PC-3 (cell line): ENCODE measurements at regions not wholly inside any gene's neighbourhood (a gene's known extent, or its start where the extent isn't known, plus 50 kb on each side); places are given as distances from the start of the nearest gene placed in this dataset.

Experiments
- ATAC-seq: fragments of 200-7000 bp; cut with Tn5 transposase; 2 replicates; pipeline ENCODE4 v1.9.1; 2020; ENCODE audit warnings: mild to moderate bottlenecking, moderate library complexity
- BruUV-seq: library from RNA; stranded (reverse); fragments of 400-500 nt; replicated peaks from 2 replicates; lab custom pipeline; 2021; lab: Mats Ljungman, UMichigan
- CTCF ChIA-PET: fragments of 300-600 bp; sonication (Branson Sonifier 250); formaldehyde crosslinking; loops from one replicate; lab custom pipeline; 2022; ENCODE audit warnings: antibody characterized with exemption; lab: Charles Lee
- POLR2A ChIA-PET: fragments of 300-600 bp; sonication (Branson Sonifier 250); formaldehyde crosslinking; loops from one replicate; lab custom pipeline; 2022; ENCODE audit warnings: antibody characterized with exemption; ENCODE audit not compliant: unreplicated experiment; lab: Charles Lee
- DNase-seq: peaks from one replicate; pipeline ENCODE4 v3.0.0-alpha.2; 2015
- H2AFZ ChIP-seq: fragments of 300-600 bp; sonication (generic); 2 replicates; pipeline ENCODE4 v1.6.0; 2016; ENCODE audit warnings: antibody characterized with exemption, low read length
- H3F3A ChIP-seq: fragments of 300-600 bp; sonication (generic); one replicate; pipeline ENCODE4 v1.6.0; 2017; ENCODE audit warnings: antibody characterized with exemption, low read length, control low read depth, mild to moderate bottlenecking; ENCODE audit not compliant: unreplicated experiment
- H3K27ac ChIP-seq: fragments of 300-600 bp; sonication (generic); 2 replicates; pipeline ENCODE4 v1.5.1; 2016; ENCODE audit warnings: mild to moderate bottlenecking, low read length
- H3K27me3 ChIP-seq: fragments of 300-600 bp; sonication (generic); 2 replicates; pipeline ENCODE4 v1.6.1; 2016; ENCODE audit warnings: low read length, mixed read lengths
- H3K36me3 ChIP-seq: fragments of 300-600 bp; sonication (generic); 2 replicates; pipeline ENCODE4 v1.6.1; 2016; ENCODE audit warnings: low read depth, mixed run types, low read length, mixed read lengths
- H3K4me1 ChIP-seq: fragments of 300-600 bp; sonication (generic); 2 replicates; pipeline ENCODE4 v1.5.1; 2016; ENCODE audit warnings: low read length; ENCODE audit not compliant: insufficient read depth
- H3K4me2 ChIP-seq: fragments of 300-600 bp; sonication (generic); 2 replicates; pipeline ENCODE4 v1.6.0; 2016; ENCODE audit warnings: low read length
- H3K4me3 ChIP-seq: fragments of 300-600 bp; sonication (generic); 2 replicates; pipeline ENCODE4 v1.5.1; 2016; ENCODE audit warnings: mild to moderate bottlenecking, low read length, mixed read lengths
- H3K79me2 ChIP-seq: fragments of 300-600 bp; sonication (generic); 2 replicates; pipeline ENCODE4 v1.6.1; 2017; ENCODE audit warnings: low read length, mixed read lengths
- H3K9ac ChIP-seq: fragments of 300-600 bp; sonication (generic); 2 replicates; pipeline ENCODE4 v1.6.0; 2016; ENCODE audit warnings: mild to moderate bottlenecking, low read length
- H3K9me2 ChIP-seq: fragments of 300-600 bp; sonication (generic); replicated peaks from 2 replicates; pipeline ENCODE4 v1.6.1; 2016; ENCODE audit warnings: mixed run types, low read length, mixed read lengths
- H3K9me3 ChIP-seq: fragments of 300-600 bp; sonication (generic); 2 replicates; pipeline ENCODE4 v1.6.1; 2016; ENCODE audit warnings: low read length, mixed read lengths
- H4K20me1 ChIP-seq: fragments of 300-600 bp; sonication (generic); 2 replicates; pipeline ENCODE4 v1.6.1; 2016; ENCODE audit warnings: low read length, mixed read lengths
- EZH2 ChIP-seq: fragments of 300-600 bp; sonication (generic); IDR thresholded peaks from one replicate; pipeline ENCODE4 v1.6.1; 2017; ENCODE audit warnings: antibody characterized with exemption, mild to moderate bottlenecking, low read length; ENCODE audit not compliant: unreplicated experiment
- EZH2phosphoT487 ChIP-seq: fragments of 300-600 bp; sonication (generic); IDR thresholded peaks from 2 replicates; pipeline ENCODE4 v1.6.1; 2018; ENCODE audit warnings: mild to moderate bottlenecking, antibody characterized with exemption, low read length, borderline replicate concordance
- intact Hi-C: fragments of 100-400 bp; cut with micrococcal nuclease; formaldehyde crosslinking; loops from 2 replicates; pipeline ENCODE4 v1.9.0; 2023
- TF ChIP-seq, protein P1 (sequence below): fragments of 300-600 bp; sonication (generic); conservative IDR thresholded peaks from 2 replicates; pipeline ENCODE4 v1.5.1; 2017; ENCODE audit warnings: antibody characterized with exemption, low read depth, mild to moderate bottlenecking, low read length

DNA sequence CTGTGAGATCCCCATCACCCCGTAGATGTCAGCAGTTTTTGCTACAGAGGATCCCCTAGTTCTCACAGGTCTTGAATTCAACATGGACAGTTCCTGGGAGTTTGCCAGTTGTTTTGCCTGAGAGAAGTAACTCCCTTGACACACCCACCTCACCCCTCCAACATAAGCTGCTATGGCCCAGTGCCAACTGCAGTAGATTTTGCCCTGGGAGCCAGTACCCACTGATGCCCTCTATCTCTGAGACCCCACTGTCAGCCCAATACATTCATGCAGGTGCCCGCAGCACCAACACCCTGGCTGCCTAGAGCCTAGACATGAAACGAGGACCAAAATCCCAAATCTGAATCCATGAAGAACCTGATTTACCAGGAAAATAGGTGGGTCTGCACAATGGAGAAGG, 583.9 kb upstream of the CTNND2 start:
- H3F3A ChIP-seq: no peaks in the 10 kb centered on the region
- intact Hi-C loops: no loop called here
- no peak overlapping the region for H3K4me2 ChIP-seq
- H3K4me1 ChIP-seq: no peaks in the 10 kb centered on the region
- CTCF ChIA-PET: no interaction called here
- POLR2A ChIA-PET: no interaction called here
- H3K36me3 ChIP-seq: no peaks in the 10 kb centered on the region
- no peak overlapping the region for H3K9ac ChIP-seq
- no peaks in the 10 kb centered on the region for H3K27me3 ChIP-seq
- H3K79me2 ChIP-seq: no peaks in the 10 kb centered on the region
- TF ChIP-seq EZH2phosphoT487 (no peak), EZH2 (no peak)
- TF ChIP-seq, protein P1, sequence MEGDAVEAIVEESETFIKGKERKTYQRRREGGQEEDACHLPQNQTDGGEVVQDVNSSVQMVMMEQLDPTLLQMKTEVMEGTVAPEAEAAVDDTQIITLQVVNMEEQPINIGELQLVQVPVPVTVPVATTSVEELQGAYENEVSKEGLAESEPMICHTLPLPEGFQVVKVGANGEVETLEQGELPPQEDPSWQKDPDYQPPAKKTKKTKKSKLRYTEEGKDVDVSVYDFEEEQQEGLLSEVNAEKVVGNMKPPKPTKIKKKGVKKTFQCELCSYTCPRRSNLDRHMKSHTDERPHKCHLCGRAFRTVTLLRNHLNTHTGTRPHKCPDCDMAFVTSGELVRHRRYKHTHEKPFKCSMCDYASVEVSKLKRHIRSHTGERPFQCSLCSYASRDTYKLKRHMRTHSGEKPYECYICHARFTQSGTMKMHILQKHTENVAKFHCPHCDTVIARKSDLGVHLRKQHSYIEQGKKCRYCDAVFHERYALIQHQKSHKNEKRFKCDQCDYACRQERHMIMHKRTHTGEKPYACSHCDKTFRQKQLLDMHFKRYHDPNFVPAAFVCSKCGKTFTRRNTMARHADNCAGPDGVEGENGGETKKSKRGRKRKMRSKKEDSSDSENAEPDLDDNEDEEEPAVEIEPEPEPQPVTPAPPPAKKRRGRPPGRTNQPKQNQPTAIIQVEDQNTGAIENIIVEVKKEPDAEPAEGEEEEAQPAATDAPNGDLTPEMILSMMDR: no peak
- BruUV-seq: no TSS peak
- DNase-seq (no peak), ATAC-seq (no peak)
- no peaks in the 10 kb centered on the region for H3K9me3 ChIP-seq
- no peak overlapping the region for H3K4me3 ChIP-seq
- H3K9me2 ChIP-seq: no peaks in the 10 kb centered on the region
- H4K20me1 ChIP-seq: no peaks in the 10 kb centered on the region
- H2AFZ ChIP-seq: no peak overlapping the region
- no peak overlapping the region for H3K27ac ChIP-seq

DNA sequence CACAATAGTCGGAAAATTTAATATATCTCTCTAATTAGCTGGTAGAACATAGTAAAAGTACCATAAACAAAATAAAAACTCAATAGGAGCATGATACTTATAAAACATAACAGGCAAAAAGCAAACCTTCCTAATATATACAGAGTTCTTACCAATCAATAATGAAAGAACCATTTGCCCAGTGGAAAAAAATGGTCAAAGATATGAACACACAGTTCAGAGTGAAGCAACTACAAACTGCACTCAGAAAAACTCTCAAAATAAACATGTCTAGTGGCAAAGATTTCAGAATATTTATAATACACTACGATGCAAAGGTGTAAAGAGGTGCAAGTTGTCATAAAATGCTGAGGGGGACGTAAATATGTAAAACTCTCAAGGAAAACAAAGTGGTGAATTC, 576.2 kb upstream of the CTNND2 start:
- H3K9me2 ChIP-seq: no peaks in the 10 kb centered on the region
- TF ChIP-seq EZH2phosphoT487 (no peak), EZH2 (no peak)
- TF ChIP-seq, protein P1: no peak
- H3K9me3 ChIP-seq: no peaks in the 10 kb centered on the region
- no peaks in the 10 kb centered on the region for H4K20me1 ChIP-seq
- no peaks in the 10 kb centered on the region for H3K27me3 ChIP-seq
- no peak for ATAC-seq
- intact Hi-C loops: no loop called here
- H3K9ac ChIP-seq: no peak overlapping the region
- H2AFZ ChIP-seq: no peak overlapping the region
- H3K79me2 ChIP-seq: no peaks in the 10 kb centered on the region
- H3F3A ChIP-seq: no peaks in the 10 kb centered on the region
- no peaks in the 10 kb centered on the region for H3K36me3 ChIP-seq
- no peak for DNase-seq
- H3K4me2 ChIP-seq: no peak overlapping the region
- CTCF ChIA-PET: no interaction called here
- H3K4me1 ChIP-seq: no peaks in the 10 kb centered on the region
- no TSS peak for BruUV-seq
- H3K27ac ChIP-seq: no peak overlapping the region
- POLR2A ChIA-PET: no interaction called here
- no peak overlapping the region for H3K4me3 ChIP-seq

DNA sequence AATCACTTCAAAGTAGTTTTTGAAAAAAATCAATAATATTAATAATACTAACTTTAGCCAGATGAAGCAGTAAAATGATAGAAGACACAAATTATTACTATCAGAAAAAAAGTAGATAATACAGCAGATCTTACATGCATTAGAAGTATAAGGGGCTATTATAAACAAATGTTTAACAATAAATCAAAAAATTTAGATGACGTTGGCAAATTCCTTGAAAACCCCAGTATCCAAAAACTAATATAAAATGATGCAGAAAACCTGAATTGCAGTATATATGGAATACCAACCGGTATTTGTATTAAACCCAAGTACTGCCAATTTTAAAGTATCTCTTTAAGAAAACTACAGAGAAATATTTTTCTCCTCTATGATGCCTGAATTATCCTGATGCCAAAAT, 573.3 kb upstream of the CTNND2 start:
- no peaks in the 10 kb centered on the region for H3K79me2 ChIP-seq
- no peaks in the 10 kb centered on the region for H3K9me2 ChIP-seq
- no peak overlapping the region for H2AFZ ChIP-seq
- no peaks in the 10 kb centered on the region for H3K9me3 ChIP-seq
- H4K20me1 ChIP-seq: no peaks in the 10 kb centered on the region
- H3K4me2 ChIP-seq: no peak overlapping the region
- no TSS peak for BruUV-seq
- H3K27me3 ChIP-seq: no peaks in the 10 kb centered on the region
- intact Hi-C loops: no loop called here
- no peak overlapping the region for H3K27ac ChIP-seq
- no peak overlapping the region for H3K9ac ChIP-seq
- no peak overlapping the region for H3K4me3 ChIP-seq
- no peaks in the 10 kb centered on the region for H3K4me1 ChIP-seq
- H3F3A ChIP-seq: no peaks in the 10 kb centered on the region
- TF ChIP-seq EZH2 (no peak), EZH2phosphoT487 (no peak)
- TF ChIP-seq, protein P1: no peak
- no peaks in the 10 kb centered on the region for H3K36me3 ChIP-seq
- DNase-seq (no peak), ATAC-seq (no peak)
- CTCF ChIA-PET: no interaction called here
- POLR2A ChIA-PET: no interaction called here
